Retina (tissue), 1 donor: ENCODE measurements at regions not wholly inside any gene's neighbourhood (a gene's known extent, or its start where the extent isn't known, plus 50 kb on each side); places are given as distances from the start of the nearest gene placed in this dataset.
A peak's percentile ranks its signal among the peaks of the same experiment; 100 is the strongest.
"Not testable (repeated sequence)": the region's sequence is repeated elsewhere in the genome, so short reads cannot be mapped to it uniquely, and the experiment has no call there.

ENCODE experiments used
- DNase-seq: peaks from one replicate; pipeline ENCODE4 v3.0.0-alpha.2; 2016

- no peak for DNase-seq
Measured at GRCh38 chrX:138849521-138849920, 138.0 kb upstream of the FGF13 start.

GRCh38 chrX:138847930-138848329 is 136.4 kb upstream of the FGF13 start:
- DNase-seq: no peak

GRCh38 chrX:138845786-138846185 is 134.3 kb upstream of the FGF13 start:
- DNase-seq: no peak

DNA sequence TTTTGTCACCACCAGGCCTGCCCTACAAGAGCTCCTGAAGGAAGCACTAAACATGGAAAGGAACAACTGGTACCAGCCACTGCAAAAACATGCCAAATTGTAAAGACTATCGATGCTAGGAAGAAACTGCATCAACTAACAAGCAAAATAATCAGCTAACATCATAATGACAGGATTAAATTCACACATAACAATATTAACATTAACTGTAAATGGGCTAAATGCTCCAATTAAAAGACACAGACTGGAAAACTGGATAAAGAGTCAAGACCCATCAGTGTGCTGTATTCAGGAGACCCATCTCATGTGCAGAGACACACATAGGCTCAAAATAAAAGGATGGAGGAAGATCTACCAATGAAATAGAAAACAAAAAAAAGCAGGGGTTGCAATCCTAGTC is 95.9 kb upstream of the FGF13 start:
- DNase-seq: not testable (repeated sequence)

DNA sequence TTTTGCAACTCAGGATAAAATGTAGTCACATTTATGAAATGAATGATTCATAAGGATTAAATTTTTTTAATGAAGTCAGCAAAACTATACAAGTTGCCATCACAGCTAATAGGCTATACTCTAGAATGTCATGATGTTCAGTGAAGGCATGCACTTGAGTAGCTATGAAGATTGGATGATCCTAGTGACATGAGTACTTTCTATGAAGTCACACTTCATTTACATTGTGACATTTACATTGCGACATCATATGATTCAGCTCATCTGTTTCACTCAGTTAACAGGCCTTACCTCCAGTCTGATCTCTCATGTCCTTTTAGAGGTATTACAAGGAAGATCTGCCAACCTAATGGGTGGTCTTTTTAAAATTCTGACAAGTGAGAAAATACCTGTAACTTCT is 82.7 kb upstream of the FGF13 start:
- DNase-seq: no peak

DNA sequence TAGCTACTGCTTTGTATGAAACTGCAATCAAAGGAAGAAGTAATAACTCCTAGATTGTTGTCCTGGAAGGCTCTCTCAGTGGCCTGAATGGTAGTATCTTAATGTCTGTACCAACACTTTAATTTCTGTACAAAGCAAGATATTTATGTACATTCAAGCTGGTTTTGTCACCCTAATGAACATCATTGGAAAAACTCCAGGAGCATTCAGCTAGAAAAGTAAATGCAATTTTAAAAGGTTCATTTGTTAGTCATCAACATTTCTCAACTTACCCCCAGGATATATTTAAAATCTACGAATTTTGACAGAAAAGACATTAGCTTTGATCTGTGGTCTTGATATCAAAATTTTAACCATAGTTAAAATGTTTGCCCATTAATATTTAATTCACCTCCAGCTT is 80.0 kb upstream of the FGF13 start:
- no peak for DNase-seq

- no peak for DNase-seq
Measured at GRCh38 chrX:138788771-138789170, 77.3 kb upstream of the FGF13 start.

- DNase-seq: not testable (repeated sequence)
Measured at GRCh38 chrX:138778576-138778909, 67.0 kb upstream of the FGF13 start.

GRCh38 chrX:138777908-138778575 is 66.5 kb upstream of the FGF13 start:
- not testable (repeated sequence) for DNase-seq

GRCh38 chrX:138777230-138777629 is 65.7 kb upstream of the FGF13 start:
- DNase-seq: no peak

DNA sequence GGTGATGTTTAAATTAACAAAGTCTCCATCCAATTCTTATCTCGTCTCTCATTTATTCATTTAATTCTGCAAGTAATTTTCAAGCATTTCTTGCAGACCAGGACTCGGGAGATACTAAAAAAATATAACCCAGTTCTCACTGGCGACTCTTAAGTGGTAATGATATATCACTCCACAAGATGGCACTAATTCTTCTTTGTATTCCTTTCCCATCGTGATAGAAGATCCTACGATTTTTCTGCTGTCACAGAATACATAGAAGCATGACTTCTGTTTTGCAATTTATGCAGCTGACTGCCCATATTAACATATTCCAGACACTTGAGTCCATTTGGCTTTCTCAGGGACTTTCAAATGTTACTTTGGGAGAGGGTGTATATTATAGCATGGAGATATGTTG is 64.0 kb upstream of the FGF13 start:
- peak; percentile 33 for DNase-seq

GRCh38 chrX:138771047-138771446 is 59.5 kb upstream of the FGF13 start:
- DNase-seq: no peak

- DNase-seq: no peak
Measured at GRCh38 chrX:138769918-138770317, 58.4 kb upstream of the FGF13 start.

- DNase-seq: no peak
Measured at GRCh38 chrX:138765051-138765450, 53.5 kb upstream of the FGF13 start.

DNA sequence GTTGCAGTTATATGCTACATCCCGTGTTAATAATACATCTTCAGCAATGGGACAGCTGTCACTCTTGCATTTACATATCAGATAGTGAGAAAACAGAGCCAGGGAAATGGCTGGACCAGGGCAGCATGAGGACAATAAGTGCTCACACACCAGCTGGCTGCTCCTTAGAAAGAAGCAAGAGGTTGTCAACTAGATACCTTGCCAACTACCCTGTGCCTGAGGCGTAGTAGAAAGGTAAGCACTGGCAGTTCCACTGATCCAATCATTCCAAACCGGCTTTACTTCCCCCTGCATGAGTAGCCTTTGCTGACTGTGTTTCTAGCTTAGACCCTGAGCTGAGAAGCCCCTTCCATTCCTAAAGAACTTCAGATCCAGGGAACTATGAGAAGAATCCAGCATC is 52.2 kb upstream of the FGF13 start:
- no peak for DNase-seq

- DNase-seq: no peak
Measured at GRCh38 chrX:138761380-138761779, 49.9 kb upstream of the FGF13 start.
